Right lobe of liver (tissue), 6 donors: ENCODE measurements at regions not wholly inside any gene's neighbourhood (a gene's known extent, or its start where the extent isn't known, plus 50 kb on each side); places are given as distances from the start of the nearest gene placed in this dataset.

Source experiments
- ATAC-seq, 4 donors: fragments of 200-7000 bp; cut with Tn5 transposase; one replicate each; pipeline ENCODE4 v1.9.1; 2020; ENCODE audit warnings: mild to moderate bottlenecking in 4 of 4, moderate library complexity in 4 of 4
- DNase-seq, 3 donors: peaks; one replicate each; pipeline ENCODE4 v3.0.0-alpha.2; 2020
- H3K27ac ChIP-seq, 3 donors: fragments of 200-600 bp; one replicate each; pipeline ENCODE4 v1.8.0; 2022
- H3K27me3 ChIP-seq, 2 donors: fragments of 200-600 bp; one replicate each; pipeline ENCODE4 v1.8.0; 2022
- H3K36me3 ChIP-seq, 4 donors: fragments of 200-600 bp; sonication (generic) in 1 of 4; one replicate each; pipeline versions ENCODE4 v1.5.1 to v1.8.0; 2017 to 2022; ENCODE audit warnings: control low read depth in 1 of 4
- H3K4me1 ChIP-seq, 4 donors: fragments of 200-600 bp; sonication (generic) in 1 of 4; one replicate each; pipeline versions ENCODE4 v1.5.1 to v1.8.0; 2017 to 2022; ENCODE audit warnings: control low read depth in 1 of 4
- H3K4me3 ChIP-seq, 3 donors: fragments of 200-600 bp; one replicate each; pipeline ENCODE4 v1.8.0; 2022
- H3K9me3 ChIP-seq, 4 donors: fragments of 200-600 bp; sonication (generic) in 1 of 4; one replicate each; pipeline versions ENCODE4 v1.5.1 to v1.8.0; 2017 to 2022; ENCODE audit warnings: control low read depth in 1 of 4
- POLR2A ChIP-seq: fragments of 450-650 bp; IDR thresholded peaks from one replicate; pipeline ENCODE4 v1.6.1; 2017; ENCODE audit warnings: antibody characterized with exemption, mild to moderate bottlenecking
- WGBS: methylation state at CpG from one replicate; pipeline ENCODE4 v1.1.6; 2018; ENCODE audit warnings: low coverage, low lambda C conversion rate; ENCODE audit not compliant: insufficient coverage; ENCODE audit errors: missing lambda C conversion rate; 5-methylcytosine and 5-hydroxymethylcytosine counted together
- intact Hi-C, 2 donors: fragments of 100-400 bp; cut with DNase I; formaldehyde crosslinking; loops; one replicate each; pipeline versions ENCODE4 v1.11.2 to v1.14.1; 2022
- TF ChIP-seq, protein P1 (sequence below), 4 donors: fragments of 200-600 bp in 3 of 4; fragments of 450-650 bp in 1 of 4; IDR thresholded peaks; one replicate each; pipeline versions ENCODE4 v1.5.1 to v1.8.0; 2016 to 2022; ENCODE audit warnings: antibody characterized with exemption in 4 of 4, mild to moderate bottlenecking in 2 of 4
- donor health status: DM: no; HTN: yes; CAD: no.
- donor health status: DM: no; HTN: no; CAD: no.
- donor health status: DM: no; HTN: no; CAD: no.
- donor health status: DM: no; HTN: yes; CAD: no.
- donor health status: DM: no; HTN: yes; CAD: no.

DNA sequence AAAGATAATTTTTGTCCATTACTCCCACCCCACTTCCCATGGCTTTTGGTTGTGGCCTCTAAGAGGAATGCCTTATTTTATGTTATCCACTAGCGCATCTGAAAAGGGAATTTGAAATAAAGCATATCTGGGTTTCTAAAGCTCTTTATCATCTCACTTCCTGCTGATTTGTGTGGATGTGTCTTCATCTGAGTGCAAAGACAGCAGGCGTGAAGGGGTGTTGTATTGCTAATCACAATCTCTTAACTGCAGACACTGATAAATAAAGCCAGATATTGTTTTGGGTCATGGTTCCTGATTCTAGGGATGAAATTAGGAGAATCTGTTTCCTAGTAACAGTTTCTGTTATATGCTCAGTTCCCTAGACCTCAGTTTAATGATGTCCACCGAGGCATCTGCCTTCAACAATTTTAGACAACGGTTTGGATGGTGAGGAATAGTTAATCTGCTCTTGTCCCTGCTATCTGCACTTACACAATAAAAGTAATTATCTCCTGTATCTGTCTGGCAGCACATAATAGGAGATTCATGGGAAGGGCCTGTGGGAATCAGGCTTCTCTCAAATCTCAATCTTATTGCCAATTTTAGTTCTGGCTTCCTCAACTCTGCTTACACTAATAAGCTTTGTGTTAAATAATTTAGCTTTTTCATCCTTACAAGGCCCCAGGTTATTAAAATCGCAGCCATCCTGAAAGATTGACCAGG is 517.9 kb upstream of the ATXN8OS start:
- ATAC-seq = no peak
- no peak overlapping the region for H3K4me3 ChIP-seq

DNA sequence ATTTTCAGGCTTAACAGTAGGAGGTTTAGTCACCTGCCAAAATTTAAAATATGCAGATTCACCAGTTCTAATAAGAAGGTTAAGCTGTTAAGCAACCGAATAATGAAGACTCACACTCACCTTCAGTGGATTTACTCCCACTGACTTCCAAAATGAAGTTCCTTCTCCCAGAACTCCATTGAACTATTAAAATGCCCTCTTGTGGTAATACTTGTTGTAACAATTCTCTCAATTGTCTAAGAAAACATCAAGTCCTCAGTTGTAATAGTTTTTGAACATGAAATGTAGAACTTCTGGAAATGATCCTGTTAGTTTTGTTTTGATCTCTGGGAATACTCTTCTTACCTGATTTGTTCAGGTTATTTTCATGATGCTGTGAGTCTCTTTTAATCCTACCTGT is 522.0 kb upstream of the ATXN8OS start:
- TF ChIP-seq, protein P1, sequence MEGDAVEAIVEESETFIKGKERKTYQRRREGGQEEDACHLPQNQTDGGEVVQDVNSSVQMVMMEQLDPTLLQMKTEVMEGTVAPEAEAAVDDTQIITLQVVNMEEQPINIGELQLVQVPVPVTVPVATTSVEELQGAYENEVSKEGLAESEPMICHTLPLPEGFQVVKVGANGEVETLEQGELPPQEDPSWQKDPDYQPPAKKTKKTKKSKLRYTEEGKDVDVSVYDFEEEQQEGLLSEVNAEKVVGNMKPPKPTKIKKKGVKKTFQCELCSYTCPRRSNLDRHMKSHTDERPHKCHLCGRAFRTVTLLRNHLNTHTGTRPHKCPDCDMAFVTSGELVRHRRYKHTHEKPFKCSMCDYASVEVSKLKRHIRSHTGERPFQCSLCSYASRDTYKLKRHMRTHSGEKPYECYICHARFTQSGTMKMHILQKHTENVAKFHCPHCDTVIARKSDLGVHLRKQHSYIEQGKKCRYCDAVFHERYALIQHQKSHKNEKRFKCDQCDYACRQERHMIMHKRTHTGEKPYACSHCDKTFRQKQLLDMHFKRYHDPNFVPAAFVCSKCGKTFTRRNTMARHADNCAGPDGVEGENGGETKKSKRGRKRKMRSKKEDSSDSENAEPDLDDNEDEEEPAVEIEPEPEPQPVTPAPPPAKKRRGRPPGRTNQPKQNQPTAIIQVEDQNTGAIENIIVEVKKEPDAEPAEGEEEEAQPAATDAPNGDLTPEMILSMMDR (IDR thresholded peaks at IDR 0.05) = peak in 3 of 4 donors; percentile 11 to 42 (median 32)
- no peak for TF ChIP-seq POLR2A
- Histone ChIP-seq H3K9me3 (no peaks in the 10 kb centered on the region), H3K27me3 (no peaks in the 10 kb centered on the region), H3K4me3 (no peak overlapping the region), H3K4me1 (peaks cover 0 to 23% (median under 1%) of the 10 kb centered on the region in 4 donors), H3K36me3 (no peaks in the 10 kb centered on the region), H3K27ac (no peak overlapping the region)
- WGBS = 53% methylated on average over 1 of the region's 1 CpG
- ATAC-seq (peak in 1 of 4 donors; percentile 44), DNase-seq (no peak)
- intact Hi-C loops = no loop called here

More for the DNA sequence above, 517.9 kb upstream of the ATXN8OS start:
- Histone ChIP-seq H3K27ac (no peak overlapping the region), H3K4me1 (peaks cover 0 to 46% (median 3%) of the 10 kb centered on the region in 4 donors), H3K9me3 (no peaks in the 10 kb centered on the region), H3K36me3 (no peaks in the 10 kb centered on the region), H3K27me3 (no peaks in the 10 kb centered on the region)
- no peak for TF ChIP-seq POLR2A
- TF ChIP-seq, protein P1 (IDR thresholded peaks at IDR 0.05) = no peak
- intact Hi-C loops = no loop called here
- DNase-seq = no peak
- 83% methylated on average over 5 of the region's 5 CpGs for WGBS

DNA sequence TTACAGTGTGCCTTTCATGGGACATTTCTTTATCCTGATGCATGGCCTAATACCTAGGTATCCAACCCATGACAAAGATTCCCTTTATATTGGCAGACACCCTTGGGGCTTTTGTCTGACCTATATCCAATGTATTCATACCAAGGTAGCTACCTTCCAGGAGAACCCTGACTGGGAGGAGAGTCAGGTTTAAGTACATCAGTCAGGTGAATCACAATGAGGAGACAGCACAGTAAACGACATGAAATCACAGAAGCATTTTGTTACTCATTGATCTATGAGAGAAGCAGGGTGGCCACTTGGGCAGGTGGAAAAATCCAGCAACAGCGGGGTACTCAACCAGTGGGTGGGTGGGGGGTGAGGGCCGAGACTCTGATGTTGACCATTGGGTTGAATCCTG is 527.4 kb upstream of the ATXN8OS start:
- 79% methylated on average over 3 of the region's 3 CpGs for WGBS
- Histone ChIP-seq H3K27me3 (no peaks in the 10 kb centered on the region), H3K4me1 (peaks cover 0 to 9% (median 0%) of the 10 kb centered on the region in 4 donors), H3K4me3 (no peak overlapping the region), H3K27ac (no peak overlapping the region), H3K9me3 (no peaks in the 10 kb centered on the region), H3K36me3 (no peaks in the 10 kb centered on the region)
- ATAC-seq (no peak), DNase-seq (no peak)
- no peak for TF ChIP-seq POLR2A
- TF ChIP-seq, protein P1 (IDR thresholded peaks at IDR 0.05) = no peak
- intact Hi-C loops = no loop called here

DNA sequence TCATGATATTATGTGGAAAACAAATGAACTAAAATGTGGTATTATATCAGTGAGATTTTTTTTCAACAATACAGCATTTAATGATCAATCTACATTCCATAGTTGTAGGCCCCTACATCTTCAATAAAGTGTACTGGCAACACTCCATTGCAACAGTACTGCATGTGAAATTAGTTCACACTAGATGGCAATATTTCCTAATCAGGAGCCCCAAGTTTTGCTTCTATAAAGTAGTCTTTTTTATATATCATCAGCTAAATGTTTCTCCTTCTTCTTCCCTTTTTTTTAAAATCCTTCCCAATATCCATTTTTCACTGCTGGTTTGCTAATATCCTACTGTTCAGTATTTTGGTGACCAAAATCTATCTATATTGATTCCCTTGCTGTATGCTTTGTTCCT is 528.3 kb upstream of the ATXN8OS start:
- peaks cover 0 to 9% (median 0%) of the 10 kb centered on the region in 4 donors for H3K4me1 ChIP-seq
- TF ChIP-seq POLR2A = no peak
- TF ChIP-seq, protein P1 (IDR thresholded peaks at IDR 0.05) = peak; percentile 29 to 68 (median 56)
- ATAC-seq (peak; percentile 73 to 88 (median 76)), DNase-seq (no peak)
- H3K4me3 ChIP-seq = no peak overlapping the region
- no peak overlapping the region for H3K27ac ChIP-seq
- no peaks in the 10 kb centered on the region for H3K27me3 ChIP-seq
- no peaks in the 10 kb centered on the region for H3K9me3 ChIP-seq
- no peaks in the 10 kb centered on the region for H3K36me3 ChIP-seq
- intact Hi-C loops = no loop called here
